Sigmoid colon (tissue), 6 donors: ENCODE measurements at regions not wholly inside any gene's neighbourhood (a gene's known extent, or its start where the extent isn't known, plus 50 kb on each side); places are given as distances from the start of the nearest gene placed in this dataset.
"Not testable (repeated sequence)": the region's sequence is repeated elsewhere in the genome, so short reads cannot be mapped to it uniquely, and the experiment has no call there.

Source experiments
- DNase-seq: peaks from one replicate; pipeline ENCODE4 v3.0.0-alpha.2; 2019
- H3K27ac ChIP-seq, 4 donors: fragments of 200-600 bp; sonication (generic); one replicate each; pipeline ENCODE4 v1.5.1; 2016 to 2019; ENCODE audit warnings: mild to moderate bottlenecking in 1 of 4
- H3K27me3 ChIP-seq, 3 donors: fragments of 200-600 bp; sonication (generic); one replicate each; pipeline ENCODE4 v1.5.1; 2019; ENCODE audit warnings: mild to moderate bottlenecking in 1 of 3
- H3K36me3 ChIP-seq, 4 donors: fragments of 200-600 bp; sonication (generic); one replicate each; pipeline ENCODE4 v1.5.1; 2016 to 2019
- H3K4me1 ChIP-seq, 4 donors: fragments of 200-600 bp; sonication (generic); one replicate each; pipeline ENCODE4 v1.5.1; 2017 to 2019
- H3K4me3 ChIP-seq, 4 donors: fragments of 200-600 bp; sonication (generic); one replicate each; pipeline ENCODE4 v1.5.1; 2017 to 2019; ENCODE audit warnings: mild to moderate bottlenecking in 2 of 4, moderate library complexity in 1 of 4
- H3K9me3 ChIP-seq, 4 donors: fragments of 200-600 bp in 3 of 4; sonication (generic) in 3 of 4; one replicate each; pipeline versions ENCODE4 v1.5.1 to v1.6.1; 2013 to 2019
- CTCF ChIP-seq, 4 experiments: fragments of 450-650 bp in 3 of 4; fragments of 200-600 bp in 1 of 4; IDR thresholded peaks; one replicate each; pipeline ENCODE4 v1.5.1; 2016 to 2019; ENCODE audit warnings: antibody characterized with exemption in 4 of 4, mild to moderate bottlenecking in 3 of 4, moderate library complexity in 2 of 4
- EP300 ChIP-seq, 4 donors: sonication (generic); formaldehyde crosslinking; IDR thresholded peaks; one replicate each; pipeline ENCODE4 v1.6.1; 2017; ENCODE audit warnings: antibody characterized with exemption in 4 of 4
- POLR2A ChIP-seq, 2 donors: fragments of 450-650 bp; IDR thresholded peaks; one replicate each; pipeline ENCODE4 v1.6.1; 2016; ENCODE audit warnings: antibody characterized with exemption in 2 of 2, mild to moderate bottlenecking in 2 of 2, moderate library complexity in 2 of 2
- POLR2AphosphoS5 ChIP-seq, 4 donors: sonication (generic); formaldehyde crosslinking; IDR thresholded peaks; one replicate each; pipeline ENCODE4 v1.6.1; 2017; ENCODE audit warnings: antibody characterized with exemption in 4 of 4
- WGBS, 2 donors: extraction: QIAGEN DNeasy Blood & Tissue Kit; methylation state at CpG; one replicate each; pipeline ENCODE4 v1.1.7; 2013; 5-methylcytosine and 5-hydroxymethylcytosine counted together
- intact Hi-C: fragments of 100-400 bp; cut with DNase I; formaldehyde crosslinking; loops from one replicate; pipeline ENCODE4 v1.15.1; 2023
- donor health status: healthy with polysubstance abuse.
- donor health status: healthy.

DNA sequence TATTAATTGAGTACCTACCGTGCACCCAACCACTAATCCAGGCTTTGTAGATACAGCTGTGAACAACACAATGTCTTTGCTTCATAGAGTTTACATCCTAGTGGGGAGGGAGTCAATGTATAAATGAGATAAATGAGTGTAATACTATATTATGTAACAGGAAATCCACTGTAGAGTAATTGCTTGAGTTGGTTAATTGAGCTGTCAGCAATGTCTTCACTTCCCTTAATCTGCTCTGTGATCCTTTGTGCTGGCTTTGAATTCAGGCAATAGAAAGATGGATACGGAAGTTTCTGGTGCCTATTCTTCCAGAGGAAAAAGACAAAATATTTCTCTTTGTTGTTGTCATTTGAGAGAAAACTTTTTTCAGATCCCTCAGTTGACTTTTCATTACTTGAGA lies 104.0 kb upstream of the SLC16A7 start:
- intact Hi-C loops, result no loop called here

DNA sequence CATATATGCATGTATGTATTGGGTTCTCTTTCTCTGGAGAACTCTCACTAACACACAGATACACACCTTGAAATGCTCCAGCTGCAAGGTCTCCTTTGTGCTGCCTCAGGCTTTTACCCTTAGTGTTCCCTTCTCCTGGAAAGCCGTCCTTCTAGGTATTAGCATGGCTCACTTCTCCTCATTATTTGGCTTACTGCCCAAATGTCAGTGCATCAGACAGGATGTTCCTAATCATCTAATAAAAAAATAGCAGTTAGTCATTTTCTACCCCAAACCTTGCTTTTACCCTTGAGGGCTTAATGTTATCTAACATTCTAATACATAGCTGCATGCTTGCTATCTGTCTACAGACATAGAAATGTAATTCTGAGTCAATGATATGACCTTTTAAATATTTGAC lies 109.0 kb upstream of the SLC16A7 start:
- no peak for DNase-seq
- Histone ChIP-seq H3K4me3 (no peak overlapping the region), H3K36me3 (no peaks in the 10 kb centered on the region), H3K27me3 (no peaks in the 10 kb centered on the region), H3K4me1 (no peaks in the 10 kb centered on the region), H3K9me3 (no peaks in the 10 kb centered on the region), H3K27ac (no peak overlapping the region)
- no peak for TF ChIP-seq CTCF (IDR thresholded peaks at IDR 0.05)
- TF ChIP-seq EP300 (IDR thresholded peaks at IDR 0.05), result no peak
- no peak for TF ChIP-seq POLR2A (IDR thresholded peaks at IDR 0.05)
- TF ChIP-seq POLR2AphosphoS5 (IDR thresholded peaks at IDR 0.05), result no peak
- intact Hi-C loops, result no loop called here
- 0 to 37% methylated on average over 1 of the region's 1 CpG for WGBS, 2 donors

More for the DNA sequence above, 104.0 kb upstream of the SLC16A7 start:
- Histone ChIP-seq H3K27me3 (no peaks in the 10 kb centered on the region), H3K4me1 (no peaks in the 10 kb centered on the region), H3K9me3 (no peaks in the 10 kb centered on the region), H3K27ac (no peak overlapping the region), H3K36me3 (no peaks in the 10 kb centered on the region), H3K4me3 (no peak overlapping the region)
- TF ChIP-seq POLR2A (IDR thresholded peaks at IDR 0.05) (no peak), POLR2AphosphoS5 (IDR thresholded peaks at IDR 0.05) (no peak), CTCF (IDR thresholded peaks at IDR 0.05) (no peak), EP300 (IDR thresholded peaks at IDR 0.05) (no peak)
- no peak for DNase-seq
- WGBS, 2 donors, result 83 to 87% methylated on average over 2 of the region's 2 CpGs

DNA sequence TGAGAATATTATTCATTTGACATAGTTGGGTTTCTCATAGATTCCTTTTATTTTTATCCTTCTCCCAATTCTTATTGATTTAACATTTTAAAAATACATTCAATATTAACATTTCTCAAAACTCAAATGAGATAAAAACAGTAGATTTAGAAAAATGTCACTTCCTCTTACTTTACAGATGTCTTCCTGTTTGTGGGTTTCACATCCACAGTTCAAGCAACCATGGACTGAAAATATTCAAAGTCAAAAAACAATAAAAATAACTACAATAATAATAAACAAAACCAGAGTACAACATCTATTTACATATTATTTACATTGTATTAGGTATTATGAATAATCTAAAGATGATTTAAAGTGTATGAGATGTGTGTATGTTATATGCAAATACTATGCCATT lies 111.3 kb upstream of the SLC16A7 start:
- no peak overlapping the region for H3K4me3 ChIP-seq
- TF ChIP-seq EP300 (IDR thresholded peaks at IDR 0.05) (no peak), POLR2AphosphoS5 (IDR thresholded peaks at IDR 0.05) (no peak), CTCF (IDR thresholded peaks at IDR 0.05) (no peak), POLR2A (IDR thresholded peaks at IDR 0.05) (no peak)
- no peak for DNase-seq
- H3K27me3 ChIP-seq, result no peaks in the 10 kb centered on the region
- no peak overlapping the region for H3K27ac ChIP-seq
- H3K9me3 ChIP-seq, result no peaks in the 10 kb centered on the region
- intact Hi-C loops, result no loop called here
- H3K4me1 ChIP-seq, result no peaks in the 10 kb centered on the region
- no peaks in the 10 kb centered on the region for H3K36me3 ChIP-seq

GRCh38 chr12:59474236-59474635 lies 121.6 kb upstream of the SLC16A7 start:
- H3K9me3 ChIP-seq, H3K4me3 ChIP-seq, H3K27me3 ChIP-seq, H3K27ac ChIP-seq, DNase-seq, intact Hi-C loops, H3K36me3 ChIP-seq, H3K4me1 ChIP-seq: not testable (repeated sequence)

- TF ChIP-seq POLR2A (IDR thresholded peaks at IDR 0.05), result no peak
- TF ChIP-seq CTCF (IDR thresholded peaks at IDR 0.05), result no peak
- Histone ChIP-seq H3K9me3 (no peaks in the 10 kb centered on the region), H3K27ac (no peak overlapping the region), H3K36me3 (no peaks in the 10 kb centered on the region), H3K27me3 (no peaks in the 10 kb centered on the region), H3K4me1 (no peaks in the 10 kb centered on the region), H3K4me3 (no peak overlapping the region)
- DNase-seq, result no peak
- 44 to 80% methylated on average over 5 of the region's 5 CpGs for WGBS, 2 donors
- intact Hi-C loops, result no loop called here
Observed at GRCh38 chr12:59472273-59472672, 123.6 kb upstream of the SLC16A7 start.
